ENCODE measurements at regions not wholly inside any gene's neighbourhood (a gene's known extent, or its start where the extent isn't known, plus 50 kb on each side); places are given as distances from the start of the nearest gene placed in this dataset.

- DNase-seq (ENCODE audit: low read depth, low spot score) = no peak
- H3K4me2 ChIP-seq (ENCODE audit: control insufficient read depth, extremely low read depth, insufficient read depth, low read depth, low read length) = no peak overlapping the region
- no peak overlapping the region for H3K27ac ChIP-seq (ENCODE audit: control insufficient read depth, insufficient read depth, low read length)
- H4K20me1 ChIP-seq (ENCODE audit: control insufficient read depth, extremely low read depth, insufficient read depth, low read length) = no peaks in the 10 kb centered on the region
- no peaks in the 10 kb centered on the region for H3K9me1 ChIP-seq (ENCODE audit: control insufficient read depth, extremely low read depth, insufficient read depth, low read length)
- no peak for FAIRE-seq
- H3K9ac ChIP-seq (ENCODE audit: control insufficient read depth, extremely low read depth, insufficient read depth, low read length) = no peak overlapping the region
- H3K36me3 ChIP-seq (ENCODE audit: control insufficient read depth in 2 of 2, extremely low read depth in 1 of 2, insufficient read depth in 2 of 2, low read length in 2 of 2) = no peaks in the 10 kb centered on the region
- TF ChIP-seq, protein P1, sequence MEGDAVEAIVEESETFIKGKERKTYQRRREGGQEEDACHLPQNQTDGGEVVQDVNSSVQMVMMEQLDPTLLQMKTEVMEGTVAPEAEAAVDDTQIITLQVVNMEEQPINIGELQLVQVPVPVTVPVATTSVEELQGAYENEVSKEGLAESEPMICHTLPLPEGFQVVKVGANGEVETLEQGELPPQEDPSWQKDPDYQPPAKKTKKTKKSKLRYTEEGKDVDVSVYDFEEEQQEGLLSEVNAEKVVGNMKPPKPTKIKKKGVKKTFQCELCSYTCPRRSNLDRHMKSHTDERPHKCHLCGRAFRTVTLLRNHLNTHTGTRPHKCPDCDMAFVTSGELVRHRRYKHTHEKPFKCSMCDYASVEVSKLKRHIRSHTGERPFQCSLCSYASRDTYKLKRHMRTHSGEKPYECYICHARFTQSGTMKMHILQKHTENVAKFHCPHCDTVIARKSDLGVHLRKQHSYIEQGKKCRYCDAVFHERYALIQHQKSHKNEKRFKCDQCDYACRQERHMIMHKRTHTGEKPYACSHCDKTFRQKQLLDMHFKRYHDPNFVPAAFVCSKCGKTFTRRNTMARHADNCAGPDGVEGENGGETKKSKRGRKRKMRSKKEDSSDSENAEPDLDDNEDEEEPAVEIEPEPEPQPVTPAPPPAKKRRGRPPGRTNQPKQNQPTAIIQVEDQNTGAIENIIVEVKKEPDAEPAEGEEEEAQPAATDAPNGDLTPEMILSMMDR (optimal IDR thresholded peaks at IDR 0.05 in 1 of 3, IDR thresholded peaks at IDR 0.05 in 1 of 3, conservative IDR thresholded peaks at IDR 0.05 in 1 of 3; ENCODE audit: extremely low read depth in 1 of 3, insufficient read depth in 2 of 3, low read length in 3 of 3) = no peak
- no peak for TF ChIP-seq EZH2 (IDR thresholded peaks at IDR 0.05; ENCODE audit: low read length)
- H3K9me3 ChIP-seq (ENCODE audit: control insufficient read depth, low read depth, low read length) = no peaks in the 10 kb centered on the region
- peaks cover 11% of the 10 kb centered on the region for H3K4me1 ChIP-seq (ENCODE audit: control insufficient read depth, extremely low read depth, insufficient read depth, low read length)
- H3K79me2 ChIP-seq (ENCODE audit: control insufficient read depth, insufficient read depth, low read length) = no peaks in the 10 kb centered on the region
- no peak overlapping the region for H2AFZ ChIP-seq (ENCODE audit: control insufficient read depth, low read length)
- no peaks in the 10 kb centered on the region for H3K27me3 ChIP-seq (ENCODE audit: control insufficient read depth, extremely low read depth, insufficient read depth, low read length)
- dilution Hi-C loops (cut with MboI; ENCODE audit: extremely low pct_ligation_motif_present, low sequenced_read_pairs) = no loop called here
- H3K4me3 ChIP-seq (ENCODE audit: control insufficient read depth in 2 of 3, extremely low read depth in 1 of 3, insufficient read depth in 2 of 3, low read depth in 1 of 3, low read length in 3 of 3) = no peak overlapping the region
Measured at GRCh38 chr4:123477711-123478209, 81.2 kb downstream of the SPRY1 start.

GRCh38 chr4:123478859-123479345, 82.3 kb downstream of the SPRY1 start:
- no peak for FAIRE-seq
- H2AFZ ChIP-seq (ENCODE audit: control insufficient read depth, low read length) = no peak overlapping the region
- H3K4me3 ChIP-seq (ENCODE audit: control insufficient read depth in 2 of 3, extremely low read depth in 1 of 3, insufficient read depth in 2 of 3, low read depth in 1 of 3, low read length in 3 of 3) = no peak overlapping the region
- peaks cover 11% of the 10 kb centered on the region for H3K4me1 ChIP-seq (ENCODE audit: control insufficient read depth, extremely low read depth, insufficient read depth, low read length)
- dilution Hi-C loops (cut with MboI; ENCODE audit: extremely low pct_ligation_motif_present, low sequenced_read_pairs) = no loop called here
- no peak overlapping the region for H3K4me2 ChIP-seq (ENCODE audit: control insufficient read depth, extremely low read depth, insufficient read depth, low read depth, low read length)
- H3K9ac ChIP-seq (ENCODE audit: control insufficient read depth, extremely low read depth, insufficient read depth, low read length) = no peak overlapping the region
- H3K79me2 ChIP-seq (ENCODE audit: control insufficient read depth, insufficient read depth, low read length) = no peaks in the 10 kb centered on the region
- H3K9me1 ChIP-seq (ENCODE audit: control insufficient read depth, extremely low read depth, insufficient read depth, low read length) = no peaks in the 10 kb centered on the region
- no peaks in the 10 kb centered on the region for H3K27me3 ChIP-seq (ENCODE audit: control insufficient read depth, extremely low read depth, insufficient read depth, low read length)
- no peak for DNase-seq (ENCODE audit: low read depth, low spot score)
- TF ChIP-seq, protein P1 (optimal IDR thresholded peaks at IDR 0.05 in 1 of 3, IDR thresholded peaks at IDR 0.05 in 1 of 3, conservative IDR thresholded peaks at IDR 0.05 in 1 of 3; ENCODE audit: extremely low read depth in 1 of 3, insufficient read depth in 2 of 3, low read length in 3 of 3) = no peak
- no peak for TF ChIP-seq EZH2 (IDR thresholded peaks at IDR 0.05; ENCODE audit: low read length)
- H4K20me1 ChIP-seq (ENCODE audit: control insufficient read depth, extremely low read depth, insufficient read depth, low read length) = no peaks in the 10 kb centered on the region
- no peaks in the 10 kb centered on the region for H3K9me3 ChIP-seq (ENCODE audit: control insufficient read depth, low read depth, low read length)
- no peaks in the 10 kb centered on the region for H3K36me3 ChIP-seq (ENCODE audit: control insufficient read depth in 2 of 2, extremely low read depth in 1 of 2, insufficient read depth in 2 of 2, low read length in 2 of 2)
- H3K27ac ChIP-seq (ENCODE audit: control insufficient read depth, insufficient read depth, low read length) = no peak overlapping the region
